Memory B cell (primary cell): ENCODE measurements at regions not wholly inside any gene's neighbourhood (a gene's known extent, or its start where the extent isn't known, plus 50 kb on each side); places are given as distances from the start of the nearest gene placed in this dataset.

Source experiments
- ATAC-seq: fragments of 150-1000 bp; cut with Tn5 transposase; 2 replicates; pipeline ENCODE4 v1.10.0; 2021; ENCODE audit warnings: low read depth, mild to moderate bottlenecking, moderate library complexity
- DNase-seq, 2 donors: peaks; one replicate each; pipeline ENCODE4 v3.0.0; 2022; ENCODE audit warnings: low spot score in 2 of 2
- H3K27ac Mint-ChIP-seq: one replicate; pipeline ENCODE4 v1.8.0; 2022; ENCODE audit warnings: mild to moderate bottlenecking, moderate library complexity, mixed read lengths
- H3K27me3 Mint-ChIP-seq: one replicate; pipeline ENCODE4 v1.8.0; 2022; ENCODE audit warnings: mixed read lengths
- H3K36me3 Mint-ChIP-seq: one replicate; pipeline ENCODE4 v1.8.0; 2022; ENCODE audit warnings: mild to moderate bottlenecking, mixed read lengths
- H3K4me1 Mint-ChIP-seq: one replicate; pipeline ENCODE4 v1.8.0; 2022; ENCODE audit warnings: mixed read lengths
- H3K4me3 Mint-ChIP-seq: one replicate; pipeline ENCODE4 v1.8.0; 2022; ENCODE audit warnings: mild to moderate bottlenecking, moderate library complexity, mixed read lengths
- H3K9me3 Mint-ChIP-seq: one replicate; pipeline ENCODE4 v1.8.0; 2022; ENCODE audit warnings: mixed read lengths

- ATAC-seq (no peak), DNase-seq (no peak)
- Mint-ChIP-seq H3K27ac (no peak overlapping the region), H3K27me3 (peaks cover 1% of the 10 kb centered on the region), H3K9me3 (no peaks in the 10 kb centered on the region), H3K36me3 (no peaks in the 10 kb centered on the region), H3K4me3 (no peak overlapping the region), H3K4me1 (no peaks in the 10 kb centered on the region)
These were observed 214.9 kb downstream of the BARHL2 start for GRCh38 chr1:90502194-90502593.

GRCh38 chr1:90501281-90501680 is 215.8 kb downstream of the BARHL2 start:
- ATAC-seq (no peak), DNase-seq (no peak)
- H3K36me3 Mint-ChIP-seq, result no peaks in the 10 kb centered on the region
- no peak overlapping the region for H3K4me3 Mint-ChIP-seq
- peaks cover 1% of the 10 kb centered on the region for H3K27me3 Mint-ChIP-seq
- no peaks in the 10 kb centered on the region for H3K4me1 Mint-ChIP-seq
- H3K27ac Mint-ChIP-seq, result no peak overlapping the region
- H3K9me3 Mint-ChIP-seq, result no peaks in the 10 kb centered on the region

- ATAC-seq (no peak), DNase-seq (no peak)
- H3K9me3 Mint-ChIP-seq, result peaks cover 1% of the 10 kb centered on the region
- H3K36me3 Mint-ChIP-seq, result no peaks in the 10 kb centered on the region
- no peak overlapping the region for H3K27ac Mint-ChIP-seq
- H3K27me3 Mint-ChIP-seq, result peaks cover 5% of the 10 kb centered on the region
- H3K4me1 Mint-ChIP-seq, result no peaks in the 10 kb centered on the region
- H3K4me3 Mint-ChIP-seq, result no peak overlapping the region
These were observed 222.3 kb downstream of the BARHL2 start for GRCh38 chr1:90494748-90495282.

GRCh38 chr1:90488451-90488850 is 228.7 kb downstream of the BARHL2 start:
- no peak for DNase-seq
- no peaks in the 10 kb centered on the region for H3K36me3 Mint-ChIP-seq

GRCh38 chr1:90486996-90487395 is 230.1 kb downstream of the BARHL2 start:
- Mint-ChIP-seq H3K4me1 (no peaks in the 10 kb centered on the region), H3K27me3 (peaks cover 4% of the 10 kb centered on the region), H3K36me3 (no peaks in the 10 kb centered on the region), H3K4me3 (no peak overlapping the region), H3K9me3 (peaks cover 2% of the 10 kb centered on the region), H3K27ac (no peak overlapping the region)
- no peak for ATAC-seq
- DNase-seq, result no peak

More at GRCh38 chr1:90488451-90488850, 228.7 kb downstream of the BARHL2 start:
- Mint-ChIP-seq H3K27ac (no peak overlapping the region), H3K4me1 (no peaks in the 10 kb centered on the region), H3K27me3 (peaks cover 1% of the 10 kb centered on the region), H3K4me3 (no peak overlapping the region), H3K9me3 (peaks cover 2% of the 10 kb centered on the region)
- ATAC-seq, result no peak

GRCh38 chr1:90486134-90486824 is 230.8 kb downstream of the BARHL2 start:
- DNase-seq (no peak), ATAC-seq (no peak)
- no peaks in the 10 kb centered on the region for H3K36me3 Mint-ChIP-seq
- no peak overlapping the region for H3K4me3 Mint-ChIP-seq
- H3K4me1 Mint-ChIP-seq, result no peaks in the 10 kb centered on the region
- H3K27ac Mint-ChIP-seq, result no peak overlapping the region
- H3K9me3 Mint-ChIP-seq, result peaks cover 1% of the 10 kb centered on the region
- H3K27me3 Mint-ChIP-seq, result peaks cover 3% of the 10 kb centered on the region

GRCh38 chr1:90480271-90480835 is 236.7 kb downstream of the BARHL2 start:
- H3K9me3 Mint-ChIP-seq, result peaks cover 1% of the 10 kb centered on the region
- no peak for ATAC-seq

GRCh38 chr1:90476994-90477393 is 240.1 kb downstream of the BARHL2 start:
- no peak for ATAC-seq
- Mint-ChIP-seq H3K36me3 (no peaks in the 10 kb centered on the region), H3K27me3 (no peaks in the 10 kb centered on the region), H3K4me1 (no peaks in the 10 kb centered on the region), H3K27ac (no peak overlapping the region), H3K4me3 (no peak overlapping the region), H3K9me3 (no peaks in the 10 kb centered on the region)
- no peak for DNase-seq

More at GRCh38 chr1:90480271-90480835, 236.7 kb downstream of the BARHL2 start:
- H3K4me1 Mint-ChIP-seq, result no peaks in the 10 kb centered on the region
- no peak overlapping the region for H3K27ac Mint-ChIP-seq
- DNase-seq, result no peak
- peaks cover 3% of the 10 kb centered on the region for H3K27me3 Mint-ChIP-seq
- no peaks in the 10 kb centered on the region for H3K36me3 Mint-ChIP-seq
- H3K4me3 Mint-ChIP-seq, result no peak overlapping the region

- no peaks in the 10 kb centered on the region for H3K36me3 Mint-ChIP-seq
- no peak overlapping the region for H3K27ac Mint-ChIP-seq
- H3K9me3 Mint-ChIP-seq, result no peaks in the 10 kb centered on the region
- no peak for ATAC-seq
- H3K4me1 Mint-ChIP-seq, result no peaks in the 10 kb centered on the region
- no peak for DNase-seq
- no peak overlapping the region for H3K4me3 Mint-ChIP-seq
- no peaks in the 10 kb centered on the region for H3K27me3 Mint-ChIP-seq
These were observed 240.7 kb downstream of the BARHL2 start for GRCh38 chr1:90476411-90476810.

GRCh38 chr1:90475631-90476030 is 241.5 kb downstream of the BARHL2 start:
- no peak overlapping the region for H3K4me3 Mint-ChIP-seq
- no peaks in the 10 kb centered on the region for H3K4me1 Mint-ChIP-seq
- no peaks in the 10 kb centered on the region for H3K36me3 Mint-ChIP-seq
- H3K9me3 Mint-ChIP-seq, result no peaks in the 10 kb centered on the region
- no peak overlapping the region for H3K27ac Mint-ChIP-seq
- DNase-seq (no peak), ATAC-seq (no peak)
- no peaks in the 10 kb centered on the region for H3K27me3 Mint-ChIP-seq

- H3K4me3 Mint-ChIP-seq, result no peak overlapping the region
- H3K36me3 Mint-ChIP-seq, result no peaks in the 10 kb centered on the region
- peaks cover 6% of the 10 kb centered on the region for H3K9me3 Mint-ChIP-seq
- H3K4me1 Mint-ChIP-seq, result no peaks in the 10 kb centered on the region
- peaks cover 4% of the 10 kb centered on the region for H3K27me3 Mint-ChIP-seq
- no peak for ATAC-seq
- no peak for DNase-seq
- no peak overlapping the region for H3K27ac Mint-ChIP-seq
These were observed 242.4 kb downstream of the BARHL2 start for GRCh38 chr1:90474731-90475130.

GRCh38 chr1:90474158-90474557 is 242.9 kb downstream of the BARHL2 start:
- peaks cover 4% of the 10 kb centered on the region for H3K27me3 Mint-ChIP-seq
- no peak for DNase-seq
- no peak overlapping the region for H3K27ac Mint-ChIP-seq
- H3K4me3 Mint-ChIP-seq, result no peak overlapping the region
- peaks cover 6% of the 10 kb centered on the region for H3K9me3 Mint-ChIP-seq
- no peaks in the 10 kb centered on the region for H3K4me1 Mint-ChIP-seq
- no peaks in the 10 kb centered on the region for H3K36me3 Mint-ChIP-seq
- ATAC-seq, result no peak

GRCh38 chr1:90472775-90473174 is 244.3 kb downstream of the BARHL2 start:
- H3K9me3 Mint-ChIP-seq, result peaks cover 7% of the 10 kb centered on the region
- no peak for DNase-seq
- H3K27me3 Mint-ChIP-seq, result peaks cover 4% of the 10 kb centered on the region
- no peak for ATAC-seq
- no peaks in the 10 kb centered on the region for H3K36me3 Mint-ChIP-seq
- no peaks in the 10 kb centered on the region for H3K4me1 Mint-ChIP-seq
- H3K27ac Mint-ChIP-seq, result no peak overlapping the region
- H3K4me3 Mint-ChIP-seq, result no peak overlapping the region

GRCh38 chr1:90459570-90459969 is 257.5 kb downstream of the BARHL2 start:
- DNase-seq, result no peak
- H3K4me3 Mint-ChIP-seq, result no peak overlapping the region
- H3K27ac Mint-ChIP-seq, result no peak overlapping the region
- no peaks in the 10 kb centered on the region for H3K4me1 Mint-ChIP-seq
- no peaks in the 10 kb centered on the region for H3K9me3 Mint-ChIP-seq
- H3K36me3 Mint-ChIP-seq, result no peaks in the 10 kb centered on the region
- ATAC-seq, result no peak
- no peaks in the 10 kb centered on the region for H3K27me3 Mint-ChIP-seq

- Mint-ChIP-seq H3K36me3 (no peaks in the 10 kb centered on the region), H3K27me3 (no peaks in the 10 kb centered on the region), H3K9me3 (no peaks in the 10 kb centered on the region), H3K27ac (no peak overlapping the region), H3K4me3 (no peak overlapping the region), H3K4me1 (no peaks in the 10 kb centered on the region)
- DNase-seq (no peak), ATAC-seq (no peak)
These were observed 259.1 kb downstream of the BARHL2 start for GRCh38 chr1:90457985-90458384.
